Suprapubic skin (tissue), 4 donors: ENCODE measurements at regions not wholly inside any gene's neighbourhood (a gene's known extent, or its start where the extent isn't known, plus 50 kb on each side); places are given as distances from the start of the nearest gene placed in this dataset.

Source experiments
- DNase-seq, 2 donors: peaks; one replicate each; pipeline ENCODE4 v3.0.0-alpha.2; 2019; ENCODE audit warnings: low spot score in 2 of 2
- H3K27ac ChIP-seq: fragments of 200-600 bp; sonication (generic); one replicate; pipeline ENCODE4 v1.5.1; 2019
- H3K27me3 ChIP-seq: fragments of 200-600 bp; sonication (generic); one replicate; pipeline ENCODE4 v1.5.1; 2019
- H3K36me3 ChIP-seq: fragments of 200-600 bp; sonication (generic); one replicate; pipeline ENCODE4 v1.5.1; 2019
- H3K4me1 ChIP-seq: fragments of 200-600 bp; sonication (generic); one replicate; pipeline ENCODE4 v1.5.1; 2019
- H3K4me3 ChIP-seq: fragments of 200-600 bp; sonication (generic); one replicate; pipeline ENCODE4 v1.5.1; 2019; ENCODE audit warnings: mild to moderate bottlenecking
- H3K9me3 ChIP-seq: fragments of 200-600 bp; sonication (generic); one replicate; pipeline ENCODE4 v1.5.1; 2019
- EP300 ChIP-seq: sonication (generic); formaldehyde crosslinking; IDR thresholded peaks from one replicate; pipeline ENCODE4 v1.6.1; 2017; ENCODE audit warnings: antibody characterized with exemption
- POLR2A ChIP-seq, 2 donors: fragments of 450-650 bp; IDR thresholded peaks; one replicate each; pipeline ENCODE4 v1.6.1; 2017; ENCODE audit warnings: antibody characterized with exemption in 2 of 2, mild to moderate bottlenecking in 2 of 2, moderate library complexity in 2 of 2
- POLR2AphosphoS5 ChIP-seq, 3 donors: sonication (generic); formaldehyde crosslinking; IDR thresholded peaks; one replicate each; pipeline ENCODE4 v1.6.1; 2017; ENCODE audit warnings: antibody characterized with exemption in 3 of 3
- WGBS: methylation state at CpG from one replicate; pipeline ENCODE4 v1.1.5; 2018; 5-methylcytosine and 5-hydroxymethylcytosine counted together
- TF ChIP-seq, protein P1 (sequence below), 2 donors: fragments of 200-600 bp in 1 of 2; fragments of 450-650 bp in 1 of 2; sonication (generic) in 1 of 2; IDR thresholded peaks; one replicate each; pipeline ENCODE4 v1.5.1; 2016 to 2019; ENCODE audit warnings: antibody characterized with exemption in 2 of 2, mild to moderate bottlenecking in 1 of 2, moderate library complexity in 1 of 2

DNA sequence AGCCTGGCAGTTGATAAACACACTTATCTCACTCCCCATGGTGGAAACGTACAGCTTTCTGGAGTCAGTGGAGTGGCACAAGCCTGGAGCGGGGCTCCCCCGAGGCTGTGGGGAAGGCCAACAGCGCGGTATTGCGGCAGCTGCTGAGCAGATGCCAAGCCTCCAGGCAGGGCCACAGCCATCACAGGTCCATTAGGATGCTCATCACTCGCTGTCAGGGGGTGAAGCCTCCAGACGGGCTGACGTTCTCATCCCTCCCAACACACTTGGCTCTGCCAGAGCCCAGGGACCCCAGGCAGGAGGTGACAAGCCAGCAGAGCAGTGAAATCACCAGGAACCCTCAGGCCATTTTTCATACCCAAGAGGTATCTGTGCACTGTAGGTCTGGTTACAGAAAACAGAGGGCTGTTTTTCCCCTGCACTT, 529.2 kb upstream of the KLHL29 start:
- Histone ChIP-seq H3K4me3 (no peak overlapping the region), H3K9me3 (peaks cover 8% of the 10 kb centered on the region), H3K36me3 (no peaks in the 10 kb centered on the region), H3K27ac (no peak overlapping the region), H3K4me1 (no peaks in the 10 kb centered on the region), H3K27me3 (no peaks in the 10 kb centered on the region)
- DNase-seq = no peak
- WGBS = 45% methylated on average over 2 of the region's 9 CpGs
- TF ChIP-seq EP300 (no peak), POLR2A (IDR thresholded peaks at IDR 0.05) (no peak), POLR2AphosphoS5 (IDR thresholded peaks at IDR 0.05) (no peak)
- TF ChIP-seq, protein P1, sequence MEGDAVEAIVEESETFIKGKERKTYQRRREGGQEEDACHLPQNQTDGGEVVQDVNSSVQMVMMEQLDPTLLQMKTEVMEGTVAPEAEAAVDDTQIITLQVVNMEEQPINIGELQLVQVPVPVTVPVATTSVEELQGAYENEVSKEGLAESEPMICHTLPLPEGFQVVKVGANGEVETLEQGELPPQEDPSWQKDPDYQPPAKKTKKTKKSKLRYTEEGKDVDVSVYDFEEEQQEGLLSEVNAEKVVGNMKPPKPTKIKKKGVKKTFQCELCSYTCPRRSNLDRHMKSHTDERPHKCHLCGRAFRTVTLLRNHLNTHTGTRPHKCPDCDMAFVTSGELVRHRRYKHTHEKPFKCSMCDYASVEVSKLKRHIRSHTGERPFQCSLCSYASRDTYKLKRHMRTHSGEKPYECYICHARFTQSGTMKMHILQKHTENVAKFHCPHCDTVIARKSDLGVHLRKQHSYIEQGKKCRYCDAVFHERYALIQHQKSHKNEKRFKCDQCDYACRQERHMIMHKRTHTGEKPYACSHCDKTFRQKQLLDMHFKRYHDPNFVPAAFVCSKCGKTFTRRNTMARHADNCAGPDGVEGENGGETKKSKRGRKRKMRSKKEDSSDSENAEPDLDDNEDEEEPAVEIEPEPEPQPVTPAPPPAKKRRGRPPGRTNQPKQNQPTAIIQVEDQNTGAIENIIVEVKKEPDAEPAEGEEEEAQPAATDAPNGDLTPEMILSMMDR (IDR thresholded peaks at IDR 0.05) = no peak

DNA sequence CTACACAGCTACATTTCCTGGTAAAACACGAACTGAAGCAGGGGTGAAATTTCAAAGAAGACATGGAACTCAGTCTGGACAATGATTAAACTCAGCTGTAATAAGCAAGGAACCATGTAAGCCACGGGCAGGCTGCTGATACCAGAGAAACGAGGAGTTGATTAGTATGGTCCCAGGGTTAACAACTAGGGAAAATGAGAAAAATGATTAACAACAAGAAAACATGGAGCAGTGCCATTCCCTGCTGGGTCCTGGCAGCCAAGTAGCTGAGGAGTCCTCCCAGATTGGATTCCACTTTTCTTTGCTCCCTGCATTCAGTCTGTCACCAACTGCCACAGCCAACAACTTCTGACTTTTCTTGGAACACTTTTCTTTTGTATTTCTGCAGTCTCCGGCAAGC, 517.0 kb upstream of the KLHL29 start:
- Histone ChIP-seq H3K9me3 (no peaks in the 10 kb centered on the region), H3K27me3 (no peaks in the 10 kb centered on the region), H3K4me3 (no peak overlapping the region), H3K27ac (no peak overlapping the region), H3K4me1 (no peaks in the 10 kb centered on the region), H3K36me3 (no peaks in the 10 kb centered on the region)
- TF ChIP-seq POLR2A (IDR thresholded peaks at IDR 0.05) (no peak), EP300 (no peak), POLR2AphosphoS5 (IDR thresholded peaks at IDR 0.05) (no peak)
- TF ChIP-seq, protein P1 (IDR thresholded peaks at IDR 0.05) = no peak
- DNase-seq = no peak
- WGBS = 58% methylated on average over 4 of the region's 4 CpGs

DNA sequence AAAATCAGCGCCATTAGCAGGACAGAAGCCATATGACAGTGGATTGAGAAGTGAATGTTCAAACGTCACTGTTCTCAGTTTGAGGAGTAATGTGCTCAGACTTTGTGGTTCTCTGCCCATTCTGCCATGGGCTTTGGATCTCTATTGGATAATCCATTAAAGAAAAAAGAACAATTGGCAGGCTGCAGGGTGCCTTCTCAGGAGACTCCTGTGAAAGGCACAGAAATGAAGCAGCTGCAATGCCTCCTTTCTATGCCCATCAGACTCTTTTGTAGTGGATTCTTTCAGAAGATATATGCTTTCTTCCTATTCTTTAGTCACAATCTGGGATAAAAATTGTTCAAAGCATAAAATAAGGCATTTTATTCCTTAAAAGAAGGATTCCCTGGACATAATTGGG, 506.9 kb upstream of the KLHL29 start:
- TF ChIP-seq POLR2A (IDR thresholded peaks at IDR 0.05) (no peak), EP300 (no peak), POLR2AphosphoS5 (IDR thresholded peaks at IDR 0.05) (no peak)
- TF ChIP-seq, protein P1 (IDR thresholded peaks at IDR 0.05) = no peak
- H3K4me1 ChIP-seq = no peaks in the 10 kb centered on the region
- H3K4me3 ChIP-seq = no peak overlapping the region
- no peak overlapping the region for H3K27ac ChIP-seq
- no peak for DNase-seq
- H3K27me3 ChIP-seq = no peaks in the 10 kb centered on the region
- WGBS = 90% methylated on average over 2 of the region's 2 CpGs
- H3K36me3 ChIP-seq = no peaks in the 10 kb centered on the region
- no peaks in the 10 kb centered on the region for H3K9me3 ChIP-seq

DNA sequence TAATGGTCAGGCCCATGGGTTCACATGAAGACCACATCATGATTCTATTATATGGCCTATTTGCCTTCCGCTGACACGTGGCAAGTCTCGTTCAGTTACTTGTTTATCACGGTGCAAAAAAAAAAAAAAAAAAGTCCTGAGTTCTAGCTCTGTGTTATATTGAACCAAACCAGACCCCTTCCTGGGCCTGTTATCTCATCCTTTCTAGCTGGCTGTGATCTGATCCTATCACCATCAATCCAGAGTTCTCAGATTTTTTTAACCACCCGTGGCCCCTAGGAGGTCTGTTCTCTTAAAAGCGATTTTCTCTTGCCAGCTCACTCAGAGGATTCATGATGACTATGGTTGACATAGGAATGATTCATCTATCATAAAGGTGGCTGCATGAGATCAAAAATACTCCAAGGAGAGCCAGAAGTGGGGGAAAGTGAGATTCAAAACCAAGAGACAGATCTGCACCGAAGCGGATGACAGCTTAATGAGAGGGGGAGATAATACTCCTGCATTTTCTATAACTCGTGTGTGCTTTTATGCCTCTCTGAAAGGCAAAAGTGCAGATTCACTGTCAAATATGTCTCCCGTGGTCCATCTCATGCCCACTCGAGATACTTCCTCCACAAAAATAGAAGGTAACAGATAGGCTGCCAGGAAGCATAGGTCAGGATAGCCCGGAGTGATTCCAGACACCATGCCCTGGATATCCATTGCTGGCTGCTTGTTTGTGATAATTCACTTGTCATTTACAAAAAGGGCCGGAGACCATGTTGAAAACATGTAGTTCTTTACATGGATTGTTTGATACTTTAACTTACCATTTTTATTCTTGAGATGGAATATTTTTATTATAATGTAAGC, 505.7 kb upstream of the KLHL29 start:
- TF ChIP-seq, protein P1 (IDR thresholded peaks at IDR 0.05) = no peak
- TF ChIP-seq EP300 (no peak), POLR2A (IDR thresholded peaks at IDR 0.05) (no peak), POLR2AphosphoS5 (IDR thresholded peaks at IDR 0.05) (no peak)
- no peak for DNase-seq

DNA sequence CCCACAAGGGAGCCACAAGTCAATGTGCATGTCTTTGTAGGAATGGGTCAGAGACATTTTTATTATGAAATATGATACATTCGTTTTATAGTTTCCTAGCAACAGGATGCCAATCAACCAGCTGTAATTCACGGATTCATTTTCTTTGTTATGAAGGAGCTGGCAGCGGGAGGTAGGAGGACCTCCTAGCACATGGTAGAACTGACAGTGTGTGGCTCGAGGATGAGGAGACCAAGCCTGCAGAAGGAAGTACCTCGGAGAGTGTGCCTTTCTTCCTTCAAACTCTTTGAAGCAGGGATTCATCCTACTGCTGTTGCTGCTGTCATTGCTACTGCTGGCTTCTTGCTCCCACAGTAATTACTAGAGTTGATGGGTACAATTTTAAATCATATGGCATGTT, 504.8 kb upstream of the KLHL29 start:
- no peaks in the 10 kb centered on the region for H3K36me3 ChIP-seq
- H3K4me1 ChIP-seq = no peaks in the 10 kb centered on the region
- no peaks in the 10 kb centered on the region for H3K27me3 ChIP-seq
- no peaks in the 10 kb centered on the region for H3K9me3 ChIP-seq
- no peak for TF ChIP-seq EP300
- TF ChIP-seq POLR2A (IDR thresholded peaks at IDR 0.05) = no peak
- TF ChIP-seq, protein P1 (IDR thresholded peaks at IDR 0.05) = no peak
- no peak for TF ChIP-seq POLR2AphosphoS5 (IDR thresholded peaks at IDR 0.05)
- H3K4me3 ChIP-seq = no peak overlapping the region
- DNase-seq = no peak
- no peak overlapping the region for H3K27ac ChIP-seq
- 64% methylated on average over 5 of the region's 5 CpGs for WGBS

More for the DNA sequence above, 505.7 kb upstream of the KLHL29 start:
- no peaks in the 10 kb centered on the region for H3K27me3 ChIP-seq
- H3K9me3 ChIP-seq = no peaks in the 10 kb centered on the region
- no peaks in the 10 kb centered on the region for H3K4me1 ChIP-seq
- no peaks in the 10 kb centered on the region for H3K36me3 ChIP-seq
- H3K4me3 ChIP-seq = no peak overlapping the region
- H3K27ac ChIP-seq = no peak overlapping the region
- 75% methylated on average over 13 of the region's 13 CpGs for WGBS
